IMR-90 (cell line): ENCODE measurements at regions not wholly inside any gene's neighbourhood (a gene's known extent, or its start where the extent isn't known, plus 50 kb on each side); places are given as distances from the start of the nearest gene placed in this dataset.

Experiments used
- ATAC-seq: fragments of 200-7000 bp; cut with Tn5 transposase; 2 replicates; pipeline ENCODE4 v1.9.1; 2020; ENCODE audit warnings: low read depth, mild to moderate bottlenecking, moderate library complexity
- BruUV-seq: library from RNA; stranded (reverse); fragments of 400-500 nt; replicated peaks from 2 replicates; lab custom pipeline; 2021; lab: Mats Ljungman, UMichigan
- CTCF ChIA-PET: fragments of 300-600 bp; formaldehyde crosslinking; extraction: SDS; loops from one replicate; lab custom pipeline; 2021; ENCODE audit warnings: antibody characterized with exemption; lab: Yijun Ruan, JAX
- POLR2A ChIA-PET: fragments of 300-600 bp; sonication (Branson Sonifier 250); formaldehyde crosslinking; loops from one replicate; lab custom pipeline; 2022; ENCODE audit warnings: antibody characterized with exemption; ENCODE audit not compliant: unreplicated experiment; lab: Charles Lee
- DNase-seq: peaks from one replicate; pipeline ENCODE4 v3.0.0; 2013
- H2AFZ ChIP-seq: replicated peaks from 2 replicates; pipeline ENCODE3; 2013; ENCODE audit warnings: low read length, mild to moderate bottlenecking; ENCODE audit not compliant: poor library complexity
- H2AK5ac ChIP-seq: 2 replicates; pipeline ENCODE4 v1.6.1; 2013; ENCODE audit warnings: low read depth, low read length, inconsistent platforms
- H2AK9ac ChIP-seq: replicated peaks from 2 replicates; pipeline ENCODE3; 2013; ENCODE audit warnings: mild to moderate bottlenecking, low read depth, low read length, moderate library complexity; ENCODE audit not compliant: poor library complexity
- H2BK120ac ChIP-seq: 2 replicates; pipeline ENCODE4 v1.6.1; 2013; ENCODE audit warnings: low read depth, low read length, inconsistent platforms
- H2BK15ac ChIP-seq: 3 replicates; pipeline ENCODE4 v1.6.1; 2013; ENCODE audit warnings: low read depth, low read length, inconsistent platforms
- H2BK20ac ChIP-seq: 2 replicates; pipeline ENCODE4 v1.6.1; 2013; ENCODE audit warnings: low read depth, mild to moderate bottlenecking, inconsistent platforms, low read length, moderate library complexity
- H2BK5ac ChIP-seq: 2 replicates; pipeline ENCODE4 v1.6.1; 2013; ENCODE audit warnings: mild to moderate bottlenecking, low read depth, low read length, inconsistent platforms; ENCODE audit not compliant: poor library complexity, severe bottlenecking
- H3K14ac ChIP-seq: replicated peaks from 2 replicates; pipeline ENCODE4 v1.6.1; 2013; ENCODE audit warnings: low read depth, low read length, inconsistent platforms
- H3K18ac ChIP-seq: 2 replicates; pipeline ENCODE4 v1.6.1; 2013; ENCODE audit warnings: low read depth, low read length, control low read depth
- H3K23ac ChIP-seq: 2 replicates; pipeline ENCODE4 v1.6.1; 2013; ENCODE audit warnings: low read depth, low read length, inconsistent platforms
- H3K27ac ChIP-seq: 2 replicates; pipeline ENCODE4 v1.5.1; 2013; ENCODE audit warnings: mild to moderate bottlenecking, control low read depth, low read length; ENCODE audit not compliant: insufficient read depth
- H3K27me3 ChIP-seq: 2 replicates; pipeline ENCODE4 v1.6.1; 2013; ENCODE audit warnings: low read length; ENCODE audit not compliant: control insufficient read depth, insufficient read depth
- H3K36me3 ChIP-seq: 2 replicates; pipeline ENCODE4 v1.6.1; 2013; ENCODE audit warnings: low read length, mixed read lengths; ENCODE audit not compliant: control insufficient read depth, insufficient read depth
- H3K4ac ChIP-seq: 2 replicates; pipeline ENCODE4 v1.6.1; 2013; ENCODE audit warnings: low read depth, low read length, inconsistent platforms
- H3K4me1 ChIP-seq: 2 replicates; pipeline ENCODE4 v1.6.1; 2013; ENCODE audit warnings: low read length, mixed read lengths; ENCODE audit not compliant: control insufficient read depth, insufficient read depth
- H3K4me2 ChIP-seq: 2 replicates; pipeline ENCODE4 v1.6.1; 2013; ENCODE audit warnings: low read depth, mild to moderate bottlenecking, control low read depth, low read length, moderate library complexity
- H3K4me3 ChIP-seq: 2 replicates; pipeline ENCODE4 v1.5.1; 2013; ENCODE audit warnings: low read depth, mild to moderate bottlenecking, control low read depth, low read length, moderate library complexity; ENCODE audit not compliant: insufficient read depth
- H3K56ac ChIP-seq: 2 replicates; pipeline ENCODE4 v1.6.1; 2013; ENCODE audit warnings: low read length, inconsistent platforms; ENCODE audit not compliant: insufficient read depth; ENCODE audit errors: extremely low read depth
- H3K79me1 ChIP-seq, 2 experiments: 2 replicates each; pipeline ENCODE4 v1.6.1; 2013; ENCODE audit warnings: low read length in 2 of 2, inconsistent platforms in 1 of 2, low read depth in 1 of 2
- H3K9ac ChIP-seq: 2 replicates; pipeline ENCODE4 v1.6.1; 2013; ENCODE audit warnings: low read depth, low read length, control low read depth
- H3K9me1 ChIP-seq: 2 replicates; pipeline ENCODE4 v1.6.1; 2013; ENCODE audit warnings: low read length, inconsistent platforms; ENCODE audit not compliant: insufficient read depth
- H3K9me3 ChIP-seq: 2 replicates; pipeline ENCODE4 v1.6.1; 2013; ENCODE audit warnings: low read length; ENCODE audit not compliant: control insufficient read depth, insufficient read depth
- H4K20me1 ChIP-seq: 2 replicates; pipeline ENCODE4 v1.6.1; 2013; ENCODE audit warnings: low read length, inconsistent platforms; ENCODE audit not compliant: insufficient read depth
- H4K5ac ChIP-seq: 2 replicates; pipeline ENCODE4 v1.6.1; 2013; ENCODE audit warnings: mild to moderate bottlenecking, low read depth, low read length, control low read depth
- H4K8ac ChIP-seq, 2 experiments: 2 replicates each; pipeline ENCODE4 v1.6.1; 2013; ENCODE audit warnings: low read depth in 2 of 2, low read length in 2 of 2, control low read depth in 1 of 2, inconsistent platforms in 1 of 2
- H4K91ac ChIP-seq: 2 replicates; pipeline ENCODE4 v1.6.1; 2013; ENCODE audit warnings: low read depth, low read length, inconsistent platforms; ENCODE audit not compliant: insufficient read depth
- RCOR1 ChIP-seq: IDR thresholded peaks from 2 replicates; pipeline ENCODE4 v1.6.1; 2012; ENCODE audit warnings: mild to moderate bottlenecking, low read length, improper control_type of control experiment; ENCODE audit not compliant: insufficient replicate concordance
- WGBS, 2 experiments: methylation state at CpG; one replicate each; pipeline versions ENCODE4 v1.1.5 to v1.1.7; 2013; ENCODE audit warnings: missing lambda C conversion rate in 2 of 2; ENCODE audit not compliant: insufficient read length in 1 of 2; ENCODE audit errors: extremely low coverage in 2 of 2; 5-methylcytosine and 5-hydroxymethylcytosine counted together
- dilution Hi-C: fragments of 300-500 bp; cut with HindIII; formaldehyde crosslinking; loops from one replicate; pipeline ENCODE4 v1.14.3; 2018; ENCODE audit warnings: low sequenced_read_pairs; ENCODE audit not compliant: unreplicated experiment
- in situ Hi-C: fragments of 300-500 bp; cut with MboI; formaldehyde crosslinking; loops from 3 replicates; pipeline ENCODE4 v1.14.3; 2019; ENCODE audit warnings: low sequenced_read_pairs, inconsistent platforms, mixed read lengths
- intact Hi-C: fragments of 100-400 bp; cut with micrococcal nuclease; formaldehyde crosslinking; loops from 2 replicates; pipeline ENCODE4 v1.10.0; 2022

- no peak overlapping the region for H4K8ac ChIP-seq
- no TSS peak for BruUV-seq
- H3K9ac ChIP-seq = no peak overlapping the region
- no peak overlapping the region for H4K5ac ChIP-seq
- ATAC-seq = no peak
- no peak overlapping the region for H2BK120ac ChIP-seq
- H2AK9ac ChIP-seq = no peak overlapping the region
- intact Hi-C loops (no loop called here), dilution Hi-C loops (no loop called here), in situ Hi-C loops (no loop called here)
- no peaks in the 10 kb centered on the region for H4K20me1 ChIP-seq
- no peak overlapping the region for H3K27ac ChIP-seq
- no peaks in the 10 kb centered on the region for H3K9me1 ChIP-seq
- peaks cover 52% of the 10 kb centered on the region for H3K9me3 ChIP-seq
- no peaks in the 10 kb centered on the region for H3K27me3 ChIP-seq
- H3K4me1 ChIP-seq = no peaks in the 10 kb centered on the region
- H2BK20ac ChIP-seq = no peak overlapping the region
- ChIA-PET POLR2A (no interaction called here), CTCF (no interaction called here)
- H2BK15ac ChIP-seq = no peak overlapping the region
- no peak overlapping the region for H3K56ac ChIP-seq
- no peak overlapping the region for H3K4me3 ChIP-seq
- H3K79me1 ChIP-seq = no peaks in the 10 kb centered on the region
- no peak overlapping the region for H3K4ac ChIP-seq
- no peak overlapping the region for H3K14ac ChIP-seq
- H3K4me2 ChIP-seq = no peak overlapping the region
- H2BK5ac ChIP-seq = no peak overlapping the region
- TF ChIP-seq RCOR1 = no peak
- H3K36me3 ChIP-seq = no peaks in the 10 kb centered on the region
- H2AK5ac ChIP-seq = no peak overlapping the region
- no CpG with 5 or more reads among the region's 10 CpGs for WGBS, 2 experiments
- H3K23ac ChIP-seq = no peak overlapping the region
- no peak overlapping the region for H3K18ac ChIP-seq
- DNase-seq = no peak
- H4K91ac ChIP-seq = no peak overlapping the region
- no peak overlapping the region for H2AFZ ChIP-seq
These were observed 217.6 kb downstream of the NDUFA10 start for GRCh38 chr2:239807568-239807967.
